ENCODE measurements at regions not wholly inside any gene's neighbourhood (a gene's known extent, or its start where the extent isn't known, plus 50 kb on each side); places are given as distances from the start of the nearest gene placed in this dataset.
A peak's percentile ranks its signal among the peaks of the same experiment; 100 is the strongest.
"Not testable (repeated sequence)": the region's sequence is repeated elsewhere in the genome, so short reads cannot be mapped to it uniquely, and the experiment has no call there.

DNA sequence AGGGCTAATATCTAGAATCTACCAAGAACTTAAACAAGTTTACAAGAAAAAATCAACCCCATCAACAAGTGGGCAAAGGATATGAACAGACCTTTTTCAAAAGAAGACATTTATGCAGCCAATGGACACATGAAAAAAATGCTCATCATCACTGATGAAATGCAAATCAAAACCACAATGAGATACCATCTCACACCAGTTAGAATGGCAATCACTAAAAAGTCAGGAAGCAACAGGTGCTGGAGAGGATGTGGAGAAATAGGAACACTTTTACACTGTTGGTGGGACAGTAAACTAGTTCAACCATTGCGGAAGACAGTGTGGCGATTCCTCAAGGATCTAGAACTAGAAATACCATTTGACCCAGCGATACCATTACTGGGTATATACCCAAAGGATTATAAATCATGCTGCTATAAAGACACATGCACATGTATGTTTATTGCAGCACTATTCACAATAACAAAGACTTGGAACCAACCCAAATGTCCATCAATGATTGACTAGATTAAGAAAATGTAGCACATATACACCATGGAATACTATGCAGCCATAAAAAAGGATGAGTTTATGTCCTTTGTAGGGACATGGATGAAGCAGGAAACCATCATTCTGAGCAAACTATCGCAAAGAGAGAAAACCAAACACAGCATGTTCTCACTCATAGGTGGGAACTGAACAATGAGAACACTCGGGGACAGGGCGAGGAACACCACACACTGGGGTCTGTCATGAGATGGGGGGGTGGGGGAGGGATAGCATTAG lies 1267.9 kb upstream of the ZEB2 start:
- not testable (repeated sequence) for DNase-seq (ENCODE audit: low spot score)

DNA sequence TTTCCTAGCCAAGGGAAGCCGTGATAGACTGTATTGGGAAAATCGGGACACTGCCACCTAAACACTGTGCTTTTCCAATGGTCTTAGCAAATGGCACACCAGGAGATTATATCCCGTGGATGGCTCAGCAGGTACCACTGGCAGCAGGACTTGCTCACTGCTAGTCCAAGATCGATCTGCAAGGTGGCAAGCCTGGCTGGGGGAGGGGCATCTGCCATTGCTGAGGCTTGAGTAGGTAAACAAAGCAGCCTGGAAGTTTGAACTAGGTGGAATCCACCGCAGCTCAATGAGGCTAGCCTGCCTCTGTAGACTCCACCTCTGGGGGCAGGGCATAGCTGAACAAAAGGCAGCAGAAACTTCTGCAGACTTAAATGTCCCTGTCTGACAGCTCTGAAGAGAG lies 1262.7 kb upstream of the ZEB2 start:
- DNase-seq (ENCODE audit: low spot score): not testable (repeated sequence)

DNA sequence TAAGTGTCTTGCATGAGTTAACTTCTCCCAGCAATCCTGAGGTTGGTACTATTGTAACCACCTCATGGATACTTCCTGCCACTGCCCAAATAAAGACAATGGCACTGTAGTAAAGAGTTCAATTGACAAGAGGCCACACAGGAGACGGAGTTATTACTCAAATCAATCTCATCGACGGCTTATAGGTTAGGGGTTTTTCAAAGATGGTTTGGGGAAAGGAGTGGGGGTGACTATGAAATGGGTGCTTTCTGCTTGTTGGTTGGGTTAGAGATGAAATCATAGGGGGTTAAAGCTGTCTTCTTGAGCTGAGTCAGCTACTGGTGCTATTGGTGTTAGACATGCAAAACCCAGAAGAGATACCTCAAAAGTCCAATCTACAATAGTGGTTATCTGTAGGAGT lies 1258.0 kb upstream of the ZEB2 start:
- no peak for DNase-seq (ENCODE audit: low spot score)

DNA sequence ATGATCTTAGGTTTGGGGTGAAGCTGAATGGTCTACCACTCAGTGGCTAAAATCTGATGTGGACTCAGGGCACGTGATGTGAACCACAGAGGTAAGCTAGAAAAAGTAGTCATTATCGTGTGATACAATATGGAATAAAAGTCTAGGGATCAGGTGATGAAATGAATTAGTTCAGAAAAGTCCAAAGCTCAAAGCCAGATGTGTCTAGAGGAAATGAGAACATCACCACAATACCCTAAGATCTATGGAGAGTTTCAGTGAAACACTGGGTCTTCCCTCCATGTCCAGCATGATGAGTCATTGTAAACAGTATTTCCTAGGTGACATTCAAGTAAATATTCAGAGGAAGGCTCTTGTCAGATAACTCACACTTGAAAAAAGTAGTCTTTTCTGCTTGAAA lies 1257.4 kb upstream of the ZEB2 start:
- no peak for DNase-seq (ENCODE audit: low spot score)

DNA sequence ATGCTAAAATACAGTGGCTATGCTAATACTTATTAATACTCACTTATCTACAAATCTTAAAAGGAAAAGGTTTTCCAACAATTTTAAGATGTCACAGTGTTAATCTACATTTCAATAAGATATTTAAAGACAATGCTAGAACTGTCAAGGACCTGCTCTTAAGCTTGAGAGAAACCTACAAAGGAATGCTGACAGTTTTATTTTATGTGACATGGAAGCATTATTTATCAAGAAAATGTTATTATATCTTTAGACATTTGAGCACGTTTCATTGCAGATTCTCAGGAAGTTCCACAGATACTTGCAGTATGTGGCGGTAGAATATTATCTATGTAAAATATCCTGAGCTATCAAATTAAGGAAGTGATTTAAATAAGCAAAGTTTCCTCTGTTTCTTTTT lies 1255.7 kb upstream of the ZEB2 start:
- DNase-seq (ENCODE audit: low spot score): no peak

DNA sequence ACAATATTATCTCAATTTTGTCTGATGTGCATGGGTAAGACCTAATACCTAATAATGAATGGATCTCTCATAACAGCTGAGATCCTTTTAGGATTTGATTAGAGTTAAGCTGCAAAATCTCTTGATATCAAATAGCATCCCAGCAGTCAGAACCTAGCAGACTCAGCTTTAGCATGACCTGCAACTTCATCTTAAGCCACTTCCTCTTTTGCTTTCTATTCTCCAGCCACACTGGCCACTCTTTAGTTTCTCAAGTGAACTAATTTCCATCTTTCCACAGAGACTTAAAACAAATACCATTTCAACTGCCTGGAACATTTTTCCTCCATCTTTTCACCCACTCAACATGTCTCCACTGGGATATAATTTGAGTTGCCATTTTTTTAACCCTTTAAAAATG lies 1251.6 kb upstream of the ZEB2 start:
- DNase-seq (ENCODE audit: low spot score): no peak

DNA sequence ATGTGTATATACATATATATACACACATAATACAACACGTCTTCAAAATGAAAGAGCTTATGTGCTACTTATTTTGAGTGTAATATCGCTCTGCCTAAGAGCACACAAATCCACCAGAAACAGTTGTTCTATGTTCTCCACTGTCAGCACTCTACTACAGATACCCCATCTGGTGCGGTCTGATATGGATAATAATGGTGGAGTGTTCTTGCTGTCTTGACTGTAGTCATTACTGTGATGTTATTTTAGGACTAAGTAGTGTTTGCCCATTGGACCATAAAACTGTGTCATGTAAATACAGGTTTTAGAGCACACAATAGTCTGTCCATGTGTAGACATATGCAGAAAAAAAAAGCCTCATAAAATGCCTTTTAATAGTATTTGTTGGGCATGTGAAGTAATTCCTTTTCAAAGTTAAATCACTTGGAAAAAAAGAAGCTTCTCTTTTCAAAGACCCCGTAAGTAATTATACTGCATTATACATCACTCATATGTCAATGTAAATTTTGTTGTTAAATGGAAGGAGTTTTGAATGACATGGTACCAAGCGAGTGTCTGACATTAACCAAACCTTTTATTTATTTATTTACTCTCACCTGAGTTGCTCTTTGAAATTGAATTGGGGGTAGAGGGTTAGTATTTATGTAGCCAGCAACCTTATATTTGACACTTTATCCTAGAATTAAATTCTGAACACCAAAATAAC lies 1249.2 kb upstream of the ZEB2 start:
- no peak for DNase-seq (ENCODE audit: low spot score)

DNA sequence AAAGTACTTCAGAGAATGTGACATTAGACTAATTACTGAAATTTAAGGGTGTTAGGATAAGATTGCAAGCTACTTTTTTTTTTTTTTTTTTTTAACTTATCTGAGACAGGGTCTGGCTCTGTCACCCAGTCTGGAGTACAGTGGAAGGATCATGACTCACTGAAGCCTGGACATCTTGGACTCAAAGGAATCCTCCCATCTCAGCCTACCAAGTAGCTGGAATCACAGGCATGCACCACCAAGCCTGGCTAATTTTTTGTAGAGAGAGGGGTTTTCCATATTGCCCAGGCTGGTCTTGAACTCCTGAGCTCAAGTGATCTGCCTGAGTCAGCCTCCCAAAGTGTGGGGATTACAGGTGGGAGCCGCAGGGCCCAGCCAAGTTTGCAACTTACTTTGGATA lies 1246.0 kb upstream of the ZEB2 start:
- no peak for DNase-seq (ENCODE audit: low spot score)

DNA sequence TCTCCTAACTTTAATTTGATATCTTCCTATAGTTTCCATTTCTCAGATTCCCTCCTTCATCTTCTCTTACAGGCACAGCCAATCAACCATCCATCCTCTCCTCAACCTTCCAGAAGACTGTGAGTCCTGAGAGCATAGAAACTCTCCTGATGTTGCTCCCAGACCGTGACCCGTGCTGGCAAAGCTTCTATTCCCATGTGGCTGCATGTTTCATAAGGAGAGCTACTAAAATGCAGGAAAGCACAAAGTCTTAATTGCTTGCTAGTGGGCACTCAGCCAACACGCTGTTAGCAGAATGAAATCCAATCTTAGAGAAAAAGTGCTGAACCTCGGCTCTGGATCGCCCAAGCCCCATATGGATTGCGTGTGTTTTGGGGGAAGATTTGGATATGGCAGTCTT lies 1244.7 kb upstream of the ZEB2 start:
- no peak for DNase-seq (ENCODE audit: low spot score)

DNA sequence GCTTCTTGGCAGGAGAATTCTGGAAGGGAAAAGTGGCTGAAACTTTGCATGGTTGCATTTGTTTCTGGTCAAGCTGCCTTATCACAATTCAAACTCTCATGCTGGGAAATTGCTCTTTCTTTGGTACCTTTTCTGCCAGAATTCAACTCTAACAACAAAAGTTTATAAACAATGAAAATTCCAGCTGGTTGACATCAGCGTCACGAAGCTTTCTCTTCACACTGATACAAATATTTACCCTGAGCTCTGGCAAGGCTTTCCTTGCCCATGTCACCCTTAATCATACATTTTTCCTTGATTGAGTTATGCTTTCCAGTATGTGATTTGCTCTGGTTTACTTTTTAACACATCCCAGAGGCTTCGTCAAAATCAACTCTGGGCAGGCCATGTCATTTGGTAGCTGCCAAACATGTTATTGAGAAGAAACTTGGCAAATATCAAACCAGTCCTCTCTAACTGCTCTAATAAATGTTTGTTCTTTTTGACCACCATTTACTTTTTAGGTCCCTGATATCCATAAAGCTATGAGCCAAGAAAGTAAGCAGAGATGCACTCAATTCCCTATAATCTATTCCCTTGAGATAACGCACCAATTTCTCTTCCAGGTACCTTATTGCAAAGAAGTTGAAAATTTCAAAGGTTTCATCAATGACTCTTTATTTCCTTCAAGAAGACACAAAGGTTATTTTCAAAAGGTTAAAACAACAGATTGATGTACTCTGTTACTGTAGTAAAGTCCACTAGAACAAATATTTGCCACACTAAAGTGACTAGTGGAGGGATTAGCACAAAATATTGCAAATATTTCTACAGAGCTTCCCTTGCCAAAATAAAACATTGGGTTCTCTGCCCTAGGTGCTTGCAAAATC lies 1241.1 kb upstream of the ZEB2 start:
- peak; percentile 14 for DNase-seq (ENCODE audit: low spot score)

DNA sequence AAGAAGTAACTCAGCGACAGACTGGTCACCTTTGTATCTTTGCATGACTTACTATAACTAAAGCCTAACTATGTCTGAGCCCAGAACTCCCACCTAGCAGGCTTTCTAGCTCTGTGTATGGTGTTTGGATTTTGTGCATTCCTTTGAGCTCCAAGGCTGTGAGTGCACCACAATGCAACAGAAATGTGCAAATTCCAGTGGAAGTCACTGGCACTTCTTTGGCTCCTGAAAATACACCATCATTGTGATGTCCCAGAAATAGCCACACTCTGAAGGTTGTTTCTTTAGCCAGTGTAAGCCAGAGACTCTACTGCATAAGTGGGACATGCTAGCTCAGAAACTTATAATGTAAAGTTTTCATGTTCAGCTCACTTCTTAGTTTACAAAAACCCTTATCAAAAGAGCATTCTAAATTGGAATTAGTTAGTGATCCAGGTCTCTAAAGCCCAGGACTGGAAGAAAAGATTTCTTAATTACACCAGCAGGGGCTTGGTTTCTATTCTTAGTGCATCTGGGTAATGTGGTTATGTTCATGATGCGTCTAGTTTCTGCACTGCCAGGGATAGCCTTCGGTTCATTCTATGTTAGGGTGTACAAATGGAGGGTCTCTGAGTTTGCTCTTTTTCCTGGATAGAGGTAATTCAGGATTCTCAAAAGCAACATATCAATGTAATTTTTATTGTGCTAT lies 1239.5 kb upstream of the ZEB2 start:
- no peak for DNase-seq (ENCODE audit: low spot score)

DNA sequence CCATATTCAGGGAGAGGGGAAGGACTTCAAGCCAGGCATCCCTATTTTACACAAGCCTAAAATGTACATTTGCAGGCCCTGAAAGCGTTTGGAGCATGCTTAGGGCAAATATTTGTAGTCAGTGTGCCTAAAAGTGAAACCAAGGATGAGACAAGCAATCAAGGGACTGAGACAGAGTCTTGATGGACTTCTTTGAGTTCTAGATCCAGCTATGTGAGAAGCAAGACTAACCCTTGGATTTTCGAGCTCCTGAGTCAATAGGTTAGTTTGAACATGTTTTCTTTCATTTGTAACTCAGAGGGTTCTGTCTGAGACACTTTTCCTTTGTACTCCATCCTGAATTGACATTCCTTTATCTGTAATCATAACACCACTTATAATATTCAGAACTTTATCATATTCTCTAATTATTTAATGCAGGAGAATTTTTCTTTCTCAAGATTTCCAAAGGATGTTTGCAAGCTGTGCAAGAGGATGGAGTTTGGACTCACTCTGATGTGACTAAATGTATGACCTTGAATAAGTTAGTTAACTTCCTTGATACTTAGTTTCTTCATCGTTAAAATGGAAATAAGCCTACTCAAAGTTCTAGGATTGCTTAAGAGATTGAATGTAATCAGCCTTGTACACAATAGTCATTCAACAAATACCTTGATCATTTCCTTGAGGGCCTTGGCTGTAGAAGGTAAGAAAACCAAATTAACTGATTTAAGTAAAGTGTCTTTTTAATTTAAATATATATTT lies 1237.8 kb upstream of the ZEB2 start:
- DNase-seq (ENCODE audit: low spot score): no peak

DNA sequence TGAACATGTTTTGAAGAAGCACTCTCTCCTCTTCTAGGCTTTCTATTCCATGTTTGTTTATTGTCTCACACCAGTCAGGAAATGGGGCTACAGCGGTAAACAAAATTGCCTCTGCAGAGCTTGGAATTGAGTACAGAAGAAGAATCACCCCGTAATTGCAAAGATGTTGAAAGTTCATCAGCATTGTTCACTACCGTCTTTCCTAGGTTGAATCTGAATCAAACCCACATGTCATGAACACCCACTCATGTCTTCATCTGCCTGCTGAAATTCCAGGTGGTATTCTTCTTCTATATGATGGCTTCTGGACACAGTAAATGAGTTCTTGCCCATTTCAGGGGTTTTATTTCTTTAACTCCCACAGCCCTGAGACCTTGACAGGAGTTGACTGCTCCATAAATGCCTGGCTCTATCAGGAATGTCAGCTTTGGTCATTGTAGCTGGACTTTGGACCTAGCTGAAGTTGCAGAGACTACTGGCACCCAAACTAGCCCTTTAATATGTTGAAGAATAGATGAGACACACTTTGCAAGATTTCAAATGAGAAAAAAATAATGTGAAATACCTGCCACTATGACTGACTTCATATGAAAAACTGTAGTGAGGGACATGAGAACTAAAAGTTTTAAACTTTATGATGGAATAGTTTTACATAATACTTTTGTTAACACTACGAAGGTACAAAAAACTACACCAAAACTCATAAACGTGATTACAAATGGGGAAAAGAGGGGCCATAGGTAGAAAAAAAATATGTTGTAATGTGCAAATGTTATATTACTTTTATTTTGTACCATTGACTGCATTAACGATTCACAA lies 1235.3 kb upstream of the ZEB2 start:
- no peak for DNase-seq (ENCODE audit: low spot score)

DNA sequence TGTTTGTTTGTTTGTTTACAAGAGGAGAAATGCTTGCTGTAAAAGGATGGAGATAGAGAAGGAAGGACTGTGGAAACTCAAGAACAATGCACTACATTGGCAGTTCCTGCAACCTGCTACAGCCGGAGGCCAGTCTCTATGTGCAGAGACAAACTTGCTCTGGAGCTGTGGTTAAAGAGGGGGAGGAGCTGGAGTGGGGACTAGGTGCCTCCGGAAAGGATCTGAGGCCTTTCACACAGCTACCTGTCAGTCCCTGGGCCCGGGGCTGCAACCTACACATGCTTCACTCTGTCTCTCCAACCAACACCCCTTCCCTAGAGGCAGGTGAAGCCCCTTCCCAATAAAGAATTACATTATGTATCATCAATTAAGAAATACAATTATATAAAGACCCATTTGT lies 1234.0 kb upstream of the ZEB2 start:
- DNase-seq (ENCODE audit: low spot score): no peak

DNA sequence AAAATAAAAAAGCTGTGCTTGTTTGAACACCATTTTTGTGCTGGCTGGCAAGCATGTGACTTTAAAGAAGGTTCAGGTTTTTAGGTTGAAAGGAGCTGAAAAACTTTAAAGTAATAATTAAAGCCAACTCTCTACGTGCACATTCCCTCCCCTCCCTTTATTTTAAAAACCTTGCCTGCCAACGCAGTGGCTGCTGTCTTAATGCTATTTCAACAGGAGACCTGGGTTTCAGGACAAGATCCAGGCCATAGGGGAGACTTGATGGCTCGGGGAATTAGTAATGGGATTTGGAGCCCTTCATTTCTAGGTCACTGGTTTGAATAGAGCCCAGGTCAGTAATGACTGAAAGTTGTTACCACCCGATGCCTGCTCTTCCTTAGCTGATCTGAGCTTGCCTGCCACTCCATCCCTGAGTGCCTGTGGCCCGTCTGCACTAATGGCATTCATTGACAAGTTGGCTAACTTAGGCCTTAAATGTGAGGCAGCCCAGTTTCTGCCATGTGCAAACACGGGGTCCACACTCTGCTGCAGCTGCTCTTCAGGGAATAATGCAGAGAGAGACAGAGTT lies 1233.2 kb upstream of the ZEB2 start:
- DNase-seq (ENCODE audit: low spot score): no peak

DNA sequence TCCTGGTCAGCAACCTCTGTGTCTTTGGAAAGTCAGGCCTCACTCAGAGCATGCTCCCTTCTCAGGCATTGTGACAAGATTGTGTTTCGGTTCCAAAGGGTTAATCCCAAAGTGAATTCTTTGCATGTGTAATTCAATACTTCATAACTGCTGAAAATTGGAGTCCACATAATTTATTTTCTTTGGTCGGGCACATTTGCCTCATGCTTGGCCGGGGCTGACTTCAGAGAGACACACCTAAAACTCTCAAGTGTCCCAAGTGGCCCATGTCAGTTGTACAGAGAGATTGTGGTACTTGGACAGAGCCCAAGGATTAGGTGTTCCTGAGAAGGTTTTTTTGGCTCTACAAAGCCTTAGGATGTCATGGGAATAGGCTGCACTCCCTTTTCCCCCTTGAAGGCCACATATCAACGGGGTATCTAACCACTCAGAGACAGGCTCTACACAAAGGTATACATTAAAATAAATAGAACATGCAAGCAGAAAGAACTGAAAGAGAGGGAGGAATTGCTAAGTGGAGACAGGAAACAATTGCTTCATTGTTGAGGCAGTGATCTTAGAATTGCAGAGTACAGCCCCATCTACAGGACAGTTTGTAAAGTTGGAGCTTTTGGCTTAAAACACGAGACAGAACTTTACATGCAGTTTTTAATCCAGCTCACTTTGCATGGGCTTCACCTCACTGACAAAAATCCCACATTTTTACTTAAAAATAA lies 1232.3 kb upstream of the ZEB2 start:
- peak; percentile 69 for DNase-seq (ENCODE audit: low spot score)

DNA sequence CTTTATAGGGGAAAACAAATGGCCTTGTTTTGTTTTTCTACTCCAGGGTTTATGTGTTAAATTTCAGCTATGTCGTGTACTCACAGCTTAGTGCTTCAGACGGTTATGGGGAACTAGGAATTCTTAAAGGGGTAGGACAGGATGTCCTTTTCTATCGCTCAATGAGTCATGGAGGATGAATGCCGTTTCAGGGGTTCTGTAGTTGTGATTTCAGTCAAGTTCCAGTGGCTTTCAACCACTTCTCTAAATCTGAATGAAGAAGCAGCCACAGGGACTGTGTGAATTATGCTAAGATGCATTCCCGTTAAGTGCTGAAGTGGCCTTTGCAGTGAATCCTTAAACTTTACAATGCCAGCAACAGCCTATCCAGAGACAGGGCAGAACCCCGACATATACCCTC lies 1231.7 kb upstream of the ZEB2 start:
- peak; percentile 37 for DNase-seq (ENCODE audit: low spot score)

DNA sequence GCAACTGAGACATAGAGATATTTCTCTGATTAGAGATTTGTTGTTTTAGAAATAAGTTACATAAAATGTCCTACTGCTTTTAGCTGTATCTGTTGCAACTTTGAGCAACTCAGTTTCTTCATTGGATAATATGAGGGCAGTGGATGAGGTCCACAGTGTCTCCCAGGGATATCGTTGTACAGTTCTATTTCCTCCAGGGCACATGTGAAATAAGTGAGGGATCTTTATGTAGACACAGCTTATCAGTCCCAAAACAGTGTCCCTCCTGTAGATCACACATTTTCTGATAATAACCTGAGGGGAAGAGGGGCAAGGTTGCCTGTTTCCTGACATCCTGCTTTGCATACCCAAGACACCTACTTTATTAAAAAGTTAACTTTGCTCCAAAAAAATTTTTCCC lies 1231.2 kb upstream of the ZEB2 start:
- no peak for DNase-seq (ENCODE audit: low spot score)

DNA sequence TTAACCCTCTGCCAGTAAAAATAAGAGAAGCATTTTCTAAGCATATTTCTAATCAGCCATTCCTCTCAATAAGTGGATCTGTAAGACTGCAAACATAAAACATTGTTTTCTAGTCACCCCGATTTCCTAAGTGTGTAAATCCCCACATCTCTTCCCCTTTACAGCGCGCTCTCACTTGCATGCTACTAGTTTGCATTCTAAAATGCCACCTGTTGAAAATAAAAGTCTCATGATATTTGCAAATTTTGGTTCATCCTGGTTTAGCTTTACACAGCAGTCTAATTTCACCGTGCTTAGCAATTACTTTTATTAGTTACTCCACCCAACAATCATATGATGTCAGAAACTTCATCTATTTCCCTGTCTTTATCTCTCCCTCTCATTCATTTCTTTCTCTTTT lies 1230.7 kb upstream of the ZEB2 start:
- no peak for DNase-seq (ENCODE audit: low spot score)

DNA sequence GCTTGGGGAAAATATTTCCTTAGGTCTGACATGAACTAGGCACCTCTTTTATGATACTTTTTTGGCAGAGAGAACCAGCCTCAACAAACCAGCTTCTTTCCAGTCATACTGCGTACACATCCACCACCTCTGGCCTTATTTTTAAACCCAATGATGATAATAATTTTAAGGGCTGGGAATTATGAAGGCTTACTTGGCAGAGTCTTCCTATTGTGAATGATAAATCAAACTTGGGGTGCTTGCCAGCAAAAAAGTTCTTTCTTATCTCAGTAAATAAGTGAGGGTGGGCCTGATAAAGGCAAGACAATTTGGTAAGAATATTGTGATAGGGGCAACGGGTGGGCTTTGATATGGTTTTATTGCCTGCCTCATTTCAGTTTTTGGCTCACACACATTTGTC lies 1230.2 kb upstream of the ZEB2 start:
- DNase-seq (ENCODE audit: low spot score): no peak

Data from GM03348 (cell line).